CD4-positive, alpha-beta T cell (primary cell): ENCODE measurements at regions not wholly inside any gene's neighbourhood (a gene's known extent, or its start where the extent isn't known, plus 50 kb on each side); places are given as distances from the start of the nearest gene placed in this dataset.

Source experiments
- ATAC-seq: fragments of 200-7000 bp; cut with Tn5 transposase; one replicate; pipeline ENCODE4 v1.10.0; 2022; ENCODE audit warnings: mild to moderate bottlenecking; ENCODE audit not compliant: poor library complexity
- CTCF ChIA-PET: fragments of 350-600 bp; sonication (Branson Sonifier 250); formaldehyde crosslinking; loops from one replicate; lab custom pipeline; 2021; ENCODE audit warnings: antibody characterized with exemption, inconsistent platforms; lab: Charles Lee
- POLR2A ChIA-PET: fragments of 350-600 bp; sonication (Branson Sonifier 250); formaldehyde crosslinking; loops from one replicate; lab custom pipeline; 2021; ENCODE audit warnings: antibody characterized with exemption, inconsistent platforms; lab: Charles Lee
- DNase-seq, 14 experiments: peaks; one replicate each; pipeline ENCODE4 v3.0.0-alpha.2; 2013 to 2020; ENCODE audit warnings: mixed read lengths in 2 of 14
- H3K27ac ChIP-seq, 2 donors: one replicate each; pipeline versions ENCODE4 v1.5.1 to v1.7.0; 2013; ENCODE audit warnings: low read length in 2 of 2, low read depth in 1 of 2, mild to moderate bottlenecking in 1 of 2
- H3K27me3 ChIP-seq, 2 experiments: 1 replicate in 1 of 2; 2 replicates in 1 of 2; pipeline versions ENCODE4 v1.6.1 to v1.7.0; 2013; ENCODE audit warnings: low read length in 2 of 2, control low read depth in 1 of 2, mild to moderate bottlenecking in 1 of 2, moderate library complexity in 1 of 2; ENCODE audit not compliant: insufficient read depth in 2 of 2, control insufficient read depth in 1 of 2
- H3K36me3 ChIP-seq: one replicate; pipeline ENCODE4 v1.6.1; 2013; ENCODE audit warnings: low read length, control low read depth; ENCODE audit not compliant: insufficient read depth
- H3K4me1 ChIP-seq: one replicate; pipeline ENCODE4 v1.6.1; 2013; ENCODE audit warnings: low read length, control low read depth; ENCODE audit not compliant: insufficient read depth
- H3K4me3 ChIP-seq: one replicate; pipeline ENCODE4 v1.5.1; 2013; ENCODE audit warnings: mild to moderate bottlenecking, low read length, moderate library complexity
- H3K9me3 ChIP-seq, 2 experiments: 1 replicate in 1 of 2; 2 replicates in 1 of 2; pipeline versions ENCODE4 v1.6.1 to v1.7.0; 2013; ENCODE audit warnings: low read length in 2 of 2, mild to moderate bottlenecking in 2 of 2, control low read depth in 1 of 2, moderate library complexity in 1 of 2; ENCODE audit not compliant: control insufficient read depth in 1 of 2, insufficient read depth in 1 of 2
- H3K27ac Mint-ChIP-seq: one replicate; pipeline ENCODE4 v1.8.0; 2020; ENCODE audit warnings: mixed read lengths
- H3K27me3 Mint-ChIP-seq: one replicate; pipeline ENCODE4 v1.8.0; 2021; ENCODE audit warnings: mixed read lengths
- H3K36me3 Mint-ChIP-seq: one replicate; pipeline ENCODE4 v1.8.0; 2021; ENCODE audit warnings: low read depth, mixed read lengths
- H3K4me1 Mint-ChIP-seq: one replicate; pipeline ENCODE4 v1.8.0; 2021; ENCODE audit warnings: low read depth, mixed read lengths
- H3K4me3 Mint-ChIP-seq: one replicate; pipeline ENCODE4 v1.8.0; 2020; ENCODE audit warnings: mild to moderate bottlenecking, mixed read lengths
- H3K9me3 Mint-ChIP-seq: one replicate; pipeline ENCODE4 v1.8.0; 2020; ENCODE audit warnings: mixed read lengths
- CTCF ChIP-seq: fragments of 200-600 bp; IDR thresholded peaks from one replicate; pipeline ENCODE4 v1.8.0; 2022; ENCODE audit warnings: antibody characterized with exemption, mild to moderate bottlenecking
- intact Hi-C, 2 experiments: fragments of 100-400 bp; cut with DNase I in 1 of 2; cut with micrococcal nuclease in 1 of 2; formaldehyde crosslinking; loops; one replicate each; pipeline versions ENCODE4 v1.15.1 to v1.9.0; 2023 to 2025; cut with DNase I, micrococcal nuclease

DNA sequence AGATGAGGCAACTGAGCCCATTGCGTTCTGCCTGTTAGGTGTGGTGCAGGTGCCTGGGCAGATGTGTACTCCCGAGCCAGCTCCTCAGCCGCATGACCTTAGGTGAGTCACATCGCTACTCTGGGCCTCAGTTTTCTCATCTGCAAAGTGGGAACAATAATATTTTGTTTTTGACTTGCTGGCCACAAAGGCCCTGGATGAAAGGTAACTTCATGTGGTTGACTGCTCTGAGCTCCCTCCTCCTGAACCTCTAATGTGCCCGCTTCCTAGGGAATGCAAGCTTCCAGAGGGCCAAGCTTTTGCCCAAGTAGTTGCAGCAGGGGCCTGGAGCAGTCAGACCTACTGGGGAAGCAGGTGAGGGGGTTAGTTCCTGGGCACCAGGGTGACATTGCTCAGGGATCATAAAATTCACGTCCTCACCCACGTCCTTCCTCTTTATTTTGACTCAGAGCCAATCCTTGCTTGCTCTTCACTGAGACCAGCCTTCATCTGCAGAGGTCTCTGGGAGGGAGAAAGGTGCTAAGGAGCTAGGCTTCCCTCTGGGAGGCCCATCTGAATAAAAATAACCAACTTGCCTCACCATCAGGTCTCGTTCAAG, 149.0 kb upstream of the TLE3 start:
- H3K27ac Mint-ChIP-seq = no peak overlapping the region

DNA sequence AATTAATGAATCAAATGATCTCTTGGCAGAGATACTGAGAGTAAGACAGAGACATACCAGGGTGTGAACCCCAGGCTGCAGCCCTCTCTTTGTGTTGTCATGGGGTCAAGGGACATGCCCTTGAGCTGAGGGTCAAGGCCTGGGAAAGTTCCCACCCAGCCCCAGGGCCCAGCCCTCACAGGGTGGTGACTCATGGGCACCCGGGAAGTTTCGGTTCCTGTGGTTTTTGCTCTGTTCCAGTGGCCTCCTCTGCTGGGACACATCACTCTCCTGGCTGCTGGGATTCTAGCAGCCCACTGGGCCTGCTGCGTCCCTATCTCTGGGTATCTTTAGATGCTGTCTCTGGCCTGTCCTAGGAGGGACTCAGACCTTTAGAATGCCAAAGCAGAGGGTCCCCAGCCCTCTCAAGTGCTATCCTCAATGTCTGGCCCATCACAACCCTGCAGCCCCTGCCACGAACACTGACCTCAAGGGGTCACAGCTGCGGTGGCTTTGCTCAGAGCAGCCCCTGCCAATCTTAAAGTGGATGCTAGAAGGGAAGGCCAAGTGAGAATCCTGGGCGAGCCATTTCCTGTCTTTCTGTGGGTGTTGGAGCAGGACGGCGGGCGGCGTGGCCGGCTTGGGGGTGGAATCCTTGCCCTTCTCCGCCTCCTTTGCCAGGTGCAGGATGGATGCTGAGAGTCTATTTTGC, 148.4 kb upstream of the TLE3 start:
- intact Hi-C loops = no loop called here
- ChIA-PET CTCF (no interaction called here), POLR2A (interaction anchor here (1.4 to 1.5 kb wide), 2 partner anchors 12 to 150 kb away, joined by 3 to 4 read pairs; no protein-coding TSS in a partner anchor)
- ATAC-seq (no peak), DNase-seq (peak in 3 of 14 experiments; percentile 27 to 76 (median 70))
- H3K27ac Mint-ChIP-seq = no peak overlapping the region
- Histone ChIP-seq H3K36me3 (no peaks in the 10 kb centered on the region), H3K27ac (no peak overlapping the region), H3K27me3 (no peaks in the 10 kb centered on the region), H3K4me1 (peaks cover 49% of the 10 kb centered on the region), H3K4me3 (no peak overlapping the region), H3K9me3 (no peaks in the 10 kb centered on the region)
- no peak overlapping the region for H3K4me3 Mint-ChIP-seq
- H3K4me1 Mint-ChIP-seq = peaks cover 51% of the 10 kb centered on the region
- no peaks in the 10 kb centered on the region for H3K36me3 Mint-ChIP-seq
- no peaks in the 10 kb centered on the region for H3K27me3 Mint-ChIP-seq
- no peaks in the 10 kb centered on the region for H3K9me3 Mint-ChIP-seq
- TF ChIP-seq CTCF = no peak

More for the DNA sequence above, 149.0 kb upstream of the TLE3 start:
- Mint-ChIP-seq H3K4me3 (no peak overlapping the region), H3K36me3 (no peaks in the 10 kb centered on the region), H3K27me3 (no peaks in the 10 kb centered on the region), H3K9me3 (no peaks in the 10 kb centered on the region), H3K4me1 (peaks cover 48% of the 10 kb centered on the region)
- ATAC-seq (no peak), DNase-seq (peak in 1 of 14 experiments; percentile 21)
- peaks cover 49% of the 10 kb centered on the region for H3K4me1 ChIP-seq
- no peak overlapping the region for H3K27ac ChIP-seq
- ChIA-PET POLR2A (interaction anchor here (1.4 kb wide), 1 partner anchor 151 kb away, joined by 3 read pairs; no protein-coding TSS in a partner anchor), CTCF (no interaction called here)
- intact Hi-C loops = no loop called here
- no peaks in the 10 kb centered on the region for H3K9me3 ChIP-seq
- no peak overlapping the region for H3K4me3 ChIP-seq
- no peak for TF ChIP-seq CTCF
- no peaks in the 10 kb centered on the region for H3K27me3 ChIP-seq
- H3K36me3 ChIP-seq = no peaks in the 10 kb centered on the region

- no peaks in the 10 kb centered on the region for H3K36me3 Mint-ChIP-seq
- no peak overlapping the region for H3K4me3 Mint-ChIP-seq
- Histone ChIP-seq H3K4me3 (no peak overlapping the region), H3K9me3 (no peaks in the 10 kb centered on the region), H3K4me1 (peaks cover 49% of the 10 kb centered on the region), H3K27me3 (no peaks in the 10 kb centered on the region), H3K27ac (no peak overlapping the region), H3K36me3 (no peaks in the 10 kb centered on the region)
- intact Hi-C loops = no loop called here
- H3K9me3 Mint-ChIP-seq = no peaks in the 10 kb centered on the region
- H3K27ac Mint-ChIP-seq = no peak overlapping the region
- no peak for TF ChIP-seq CTCF
- POLR2A ChIA-PET = interaction anchor here (1.4 to 1.5 kb wide), 2 partner anchors 13 to 149 kb away, joined by 3 to 4 read pairs; no protein-coding TSS in a partner anchor
- no peaks in the 10 kb centered on the region for H3K27me3 Mint-ChIP-seq
- ATAC-seq (no peak), DNase-seq (peak in 1 of 14 experiments; percentile 6)
- H3K4me1 Mint-ChIP-seq = peaks cover 58% of the 10 kb centered on the region
- CTCF ChIA-PET = no interaction called here
Observed at GRCh38 chr15:70244978-70245542, 147.3 kb upstream of the TLE3 start.
